ENCODE measurements at regions not wholly inside any gene's neighbourhood (a gene's known extent, or its start where the extent isn't known, plus 50 kb on each side); places are given as distances from the start of the nearest gene placed in this dataset.

GRCh38 chr16:13435873-13436474, 484.0 kb upstream of the ERCC4 start (continued):
- TF ChIP-seq DPF2 (IDR thresholded peaks at IDR 0.05): no peak
- TF ChIP-seq JUND (IDR thresholded peaks at IDR 0.05; ENCODE audit: low read depth, low read length): no peak
- TF ChIP-seq ZNF207 (IDR thresholded peaks at IDR 0.05; ENCODE audit: borderline replicate concordance): no peak
- no peak for TF ChIP-seq PAX8 (IDR thresholded peaks at IDR 0.05)
- TF ChIP-seq RELA (IDR thresholded peaks at IDR 0.05; ENCODE audit: borderline replicate concordance, partially characterized antibody): peak; percentile 26

GRCh38 chr16:13436641-13437412, 483.1 kb upstream of the ERCC4 start:
- no peak overlapping the region for H3K9ac ChIP-seq (ENCODE audit: control insufficient read depth, insufficient read depth, low read length)
- ChIA-PET SMC1A (ENCODE audit: uncharacterized antibody, unreplicated experiment) (interaction anchor here (0.5 to 9.6 kb wide), 18 partner anchors 10 to 685 kb away, joined by 3 to 105 read pairs (median 8); no protein-coding TSS in a partner anchor), RAD21 (ENCODE audit: unreplicated experiment) (interaction anchor here (0.6 to 6.0 kb wide), 19 partner anchors 16 to 1342 kb away, joined by 3 to 60 read pairs (median 4); no protein-coding TSS in a partner anchor), CTCF (interaction anchor here (0.9 to 5.3 kb wide), 11 partner anchors 10 to 978 kb away, joined by 3 to 53 read pairs (median 4); partner anchors contain the start of gene ERCC4), POLR2A (interaction anchor here (0.7 to 2.4 kb wide), 3 partner anchors 11 to 254 kb away, joined by 3 to 6 read pairs (median 4); no protein-coding TSS in a partner anchor)
- H4K20me1 ChIP-seq (ENCODE audit: control insufficient read depth, insufficient read depth): no peaks in the 10 kb centered on the region
- H3K79me2 ChIP-seq (ENCODE audit: control insufficient read depth, insufficient read depth, low read length): no peaks in the 10 kb centered on the region
- in situ Hi-C loops (cut with MboI) (no loop called here), intact Hi-C loops (cut with micrococcal nuclease; ENCODE audit: unreplicated experiment) (loop anchor here (1.0 kb wide), 1 partner anchor 47 kb away; no protein-coding TSS in a partner anchor)
- WGBS (ENCODE audit: insufficient coverage, insufficient replicate concordance, low lambda C conversion rate, missing lambda C conversion rate): 4% methylated on average over 8 of the region's 8 CpGs
- H3K27me3 ChIP-seq (replicated peaks in 1 of 2; ENCODE audit: control insufficient read depth in 2 of 2, insufficient read depth in 2 of 2, low read length in 1 of 2): no peaks in the 10 kb centered on the region
- peaks cover 25% of the 10 kb centered on the region for H3K4me1 ChIP-seq (ENCODE audit: control insufficient read depth, insufficient read depth, low read length)
- peak overlapping the region; percentile 50 for H2AFZ ChIP-seq (ENCODE audit: control insufficient read depth, low read depth, low read length)
- no peaks in the 10 kb centered on the region for H3K36me3 ChIP-seq (ENCODE audit: control insufficient read depth in 2 of 2, insufficient read depth in 2 of 2, low read length in 1 of 2)
- BruUV-seq (replicated peaks): no TSS peak
- H3K4me2 ChIP-seq (ENCODE audit: control insufficient read depth, insufficient read depth): no peak overlapping the region
- DNase-seq (ENCODE audit: low read depth, low spot score) (peak; percentile 86), ATAC-seq (peak; percentile 85), FAIRE-seq (peak; percentile 86)
- H3K9me3 ChIP-seq (replicated peaks; ENCODE audit: control insufficient read depth, insufficient read depth, low read length): no peaks in the 10 kb centered on the region; the same call in 1 of the 3 replicates
- peak overlapping the region; percentile 46 for H3K27ac ChIP-seq (ENCODE audit: control insufficient read depth, insufficient read depth)
- no peak overlapping the region for H3K4me3 ChIP-seq
- TF ChIP-seq ZNF24 (IDR thresholded peaks at IDR 0.05) (no peak), EED (IDR thresholded peaks at IDR 0.05; ENCODE audit: low read depth) (peak; percentile 88), POU2F2 (IDR thresholded peaks at IDR 0.05; ENCODE audit: borderline replicate concordance, low read depth, low read length) (peak; percentile 21; the same call in 1 of the 3 replicates), ZBED1 (IDR thresholded peaks at IDR 0.05; ENCODE audit: borderline replicate concordance) (0 out of 2 replicates have a peak, but pooled peaks have one; percentile 50), POLR2AphosphoS5 (IDR thresholded peaks at IDR 0.05; ENCODE audit: low read length) (no peak), CREB1 (IDR thresholded peaks at IDR 0.05; ENCODE audit: low read depth) (no peak), NFYA (IDR thresholded peaks at IDR 0.05; ENCODE audit: borderline replicate concordance, low read depth, low read length) (no peak), IKZF1 (conservative IDR thresholded peaks at IDR 0.05) (peak; percentile 90), POLR2AphosphoS2 (IDR thresholded peaks at IDR 0.05; ENCODE audit: low read depth, low read length) (no peak), CBFB (IDR thresholded peaks at IDR 0.05; ENCODE audit: low read depth) (0 out of 2 replicates have a peak, but pooled peaks have one; percentile 28), ZZZ3 (IDR thresholded peaks at IDR 0.05; ENCODE audit: control insufficient read depth, insufficient read length, low read depth) (no peak), NKRF (conservative IDR thresholded peaks at IDR 0.05) (no peak), RB1 (IDR thresholded peaks at IDR 0.05; ENCODE audit: borderline replicate concordance) (no peak; the same call in 1 of the 2 replicates), CEBPB (IDR thresholded peaks at IDR 0.05; ENCODE audit: borderline replicate concordance in 1 of 2, low read depth in 2 of 2, low read length in 2 of 2) (no peak), MXI1 (IDR thresholded peaks at IDR 0.05; ENCODE audit: low read depth, low read length) (no peak), SPI1 (IDR thresholded peaks at IDR 0.05; ENCODE audit: borderline replicate concordance, insufficient read depth, low read depth, low read length) (peak; percentile 28; the same call in 1 of the 2 replicates)
